AG09309 (cell line): ENCODE measurements at regions not wholly inside any gene's neighbourhood (a gene's known extent, or its start where the extent isn't known, plus 50 kb on each side); places are given as distances from the start of the nearest gene placed in this dataset.

Experiments
- DNase-seq: peaks from one replicate; pipeline ENCODE4 v3.0.0-alpha.2; 2010; ENCODE audit warnings: low read depth
- H3K4me3 ChIP-seq: 2 replicates; pipeline ENCODE4 v1.5.1; 2011; ENCODE audit warnings: mild to moderate bottlenecking, low read depth, low read length, moderate library complexity; ENCODE audit not compliant: control insufficient read depth
- TF ChIP-seq, protein P1 (sequence below): IDR thresholded peaks from 2 replicates; pipeline ENCODE4 v1.5.1; 2011; ENCODE audit warnings: mild to moderate bottlenecking, low read depth, low read length, inconsistent platforms; ENCODE audit not compliant: insufficient read depth, control insufficient read depth; ENCODE audit errors: missing control alignments

- TF ChIP-seq, protein P1, sequence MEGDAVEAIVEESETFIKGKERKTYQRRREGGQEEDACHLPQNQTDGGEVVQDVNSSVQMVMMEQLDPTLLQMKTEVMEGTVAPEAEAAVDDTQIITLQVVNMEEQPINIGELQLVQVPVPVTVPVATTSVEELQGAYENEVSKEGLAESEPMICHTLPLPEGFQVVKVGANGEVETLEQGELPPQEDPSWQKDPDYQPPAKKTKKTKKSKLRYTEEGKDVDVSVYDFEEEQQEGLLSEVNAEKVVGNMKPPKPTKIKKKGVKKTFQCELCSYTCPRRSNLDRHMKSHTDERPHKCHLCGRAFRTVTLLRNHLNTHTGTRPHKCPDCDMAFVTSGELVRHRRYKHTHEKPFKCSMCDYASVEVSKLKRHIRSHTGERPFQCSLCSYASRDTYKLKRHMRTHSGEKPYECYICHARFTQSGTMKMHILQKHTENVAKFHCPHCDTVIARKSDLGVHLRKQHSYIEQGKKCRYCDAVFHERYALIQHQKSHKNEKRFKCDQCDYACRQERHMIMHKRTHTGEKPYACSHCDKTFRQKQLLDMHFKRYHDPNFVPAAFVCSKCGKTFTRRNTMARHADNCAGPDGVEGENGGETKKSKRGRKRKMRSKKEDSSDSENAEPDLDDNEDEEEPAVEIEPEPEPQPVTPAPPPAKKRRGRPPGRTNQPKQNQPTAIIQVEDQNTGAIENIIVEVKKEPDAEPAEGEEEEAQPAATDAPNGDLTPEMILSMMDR: no peak
- H3K4me3 ChIP-seq: no peak overlapping the region
- peak; percentile 89 for DNase-seq
These were observed 52.0 kb upstream of the OSBPL8 start for GRCh38 chr12:76611533-76611932.

DNA sequence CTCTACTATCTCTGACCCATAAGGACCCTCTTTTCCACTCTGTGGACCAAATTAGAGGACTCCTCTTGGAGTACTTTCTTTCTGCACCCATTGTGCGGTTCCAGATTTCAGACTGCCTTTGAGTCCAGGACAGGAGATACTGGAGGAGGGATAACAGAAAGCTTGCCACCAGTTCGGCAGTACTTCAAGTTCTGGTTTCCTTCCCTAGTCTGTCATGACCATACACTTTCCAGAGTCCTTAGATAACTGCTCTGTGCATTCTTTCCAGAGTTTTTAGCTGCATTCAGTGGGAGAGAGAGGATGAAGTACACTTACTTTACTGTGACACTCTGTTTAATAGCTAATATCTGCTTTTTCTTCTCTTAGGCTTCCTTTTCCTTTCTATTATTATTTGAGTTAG is 54.8 kb upstream of the OSBPL8 start:
- no peak for DNase-seq
- TF ChIP-seq, protein P1: no peak

DNA sequence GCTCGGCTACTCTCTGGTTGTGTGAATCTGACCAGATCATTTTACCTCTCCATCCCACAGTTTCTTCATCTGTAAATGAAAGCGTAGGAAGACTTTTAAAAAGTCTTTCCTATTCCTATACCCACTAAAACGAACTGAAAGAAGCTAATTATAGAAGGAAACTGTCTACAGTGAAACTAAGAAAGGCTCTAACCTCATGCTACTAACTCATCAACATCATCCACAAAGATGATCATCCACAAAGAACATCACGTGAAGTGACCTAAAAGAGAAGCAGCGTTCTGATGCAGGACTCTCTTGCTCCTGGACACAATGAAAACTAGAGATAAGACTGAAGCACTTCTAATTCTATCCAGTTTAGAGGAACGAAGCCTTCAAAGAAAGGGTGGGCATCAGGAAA is 58.5 kb upstream of the OSBPL8 start:
- H3K4me3 ChIP-seq: no peak overlapping the region
- DNase-seq: no peak
- TF ChIP-seq, protein P1: no peak

More for the DNA sequence above, 54.8 kb upstream of the OSBPL8 start:
- no peak overlapping the region for H3K4me3 ChIP-seq

- no peak overlapping the region for H3K4me3 ChIP-seq
- DNase-seq: no peak
- TF ChIP-seq, protein P1: peak; percentile 83
These were observed 62.0 kb upstream of the OSBPL8 start for GRCh38 chr12:76621582-76622024.

- TF ChIP-seq, protein P1: no peak
- H3K4me3 ChIP-seq: no peak overlapping the region
- DNase-seq: no peak
These were observed 62.8 kb upstream of the OSBPL8 start for GRCh38 chr12:76622351-76622750.

DNA sequence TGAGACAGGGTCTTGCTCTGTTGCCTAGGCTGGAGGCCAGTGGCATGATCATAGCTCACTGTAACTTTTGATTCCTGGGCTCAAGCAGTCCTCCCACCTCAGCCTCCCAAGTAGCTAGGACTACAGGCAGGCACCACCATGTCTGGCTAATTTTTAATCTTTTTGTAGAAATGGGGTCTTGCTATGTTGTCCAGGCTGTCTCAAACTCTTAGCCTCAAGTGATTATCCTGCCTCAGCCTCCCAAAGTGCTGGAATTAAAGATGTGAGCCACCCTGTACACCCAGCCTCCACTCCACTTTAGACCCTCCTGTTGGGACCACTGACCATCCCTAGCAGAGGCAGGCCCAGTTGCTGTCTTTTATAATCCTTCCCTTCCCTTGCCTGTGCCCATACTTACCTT is 63.3 kb upstream of the OSBPL8 start:
- no peak for DNase-seq

More for the DNA sequence above, 63.3 kb upstream of the OSBPL8 start:
- TF ChIP-seq, protein P1: no peak
- no peak overlapping the region for H3K4me3 ChIP-seq
